Gastroesophageal sphincter (tissue), 3 donors: ENCODE measurements at regions not wholly inside any gene's neighbourhood (a gene's known extent, or its start where the extent isn't known, plus 50 kb on each side); places are given as distances from the start of the nearest gene placed in this dataset.

Experiments
- CTCF ChIP-seq, 4 experiments: fragments of 200-600 bp in 2 of 4; fragments of 450-650 bp in 2 of 4; sonication (generic) in 1 of 4; IDR thresholded peaks; one replicate each; pipeline ENCODE4 v1.5.1; 2017 to 2019; ENCODE audit warnings: antibody characterized with exemption in 4 of 4, mild to moderate bottlenecking in 2 of 4, moderate library complexity in 2 of 4
- EP300 ChIP-seq: sonication (generic); formaldehyde crosslinking; IDR thresholded peaks from one replicate; pipeline ENCODE4 v1.6.1; 2017; ENCODE audit warnings: antibody characterized with exemption, mild to moderate bottlenecking
- POLR2A ChIP-seq, 2 donors: fragments of 450-650 bp; IDR thresholded peaks; one replicate each; pipeline ENCODE4 v1.6.1; 2017; ENCODE audit warnings: antibody characterized with exemption in 2 of 2, mild to moderate bottlenecking in 2 of 2, moderate library complexity in 1 of 2
- POLR2AphosphoS5 ChIP-seq: sonication (generic); formaldehyde crosslinking; IDR thresholded peaks from one replicate; pipeline ENCODE4 v1.6.1; 2017; ENCODE audit warnings: antibody characterized with exemption

GRCh38 chr15:47610736-47611135, 106.6 kb upstream of the SEMA6D start:
- no peak for TF ChIP-seq CTCF (IDR thresholded peaks at IDR 0.05)
- TF ChIP-seq EP300, result no peak
- TF ChIP-seq POLR2A (IDR thresholded peaks at IDR 0.05), result no peak
- no peak for TF ChIP-seq POLR2AphosphoS5
